Neuron (in vitro differentiated cells): ENCODE measurements at regions not wholly inside any gene's neighbourhood (a gene's known extent, or its start where the extent isn't known, plus 50 kb on each side); places are given as distances from the start of the nearest gene placed in this dataset.

Experiments
- H2AFZ ChIP-seq: one replicate; pipeline ENCODE4 v1.6.1; 2013; ENCODE audit warnings: low read depth, mild to moderate bottlenecking, inconsistent platforms, low read length, moderate library complexity
- H3K27me3 ChIP-seq: one replicate; pipeline ENCODE4 v1.6.1; 2013; ENCODE audit warnings: low read length; ENCODE audit not compliant: insufficient read depth
- H3K36me3 ChIP-seq: one replicate; pipeline ENCODE4 v1.6.1; 2013; ENCODE audit warnings: low read length; ENCODE audit not compliant: insufficient read depth
- H3K4me1 ChIP-seq: one replicate; pipeline ENCODE4 v1.6.1; 2013; ENCODE audit warnings: low read length; ENCODE audit not compliant: insufficient read depth
- H3K4me3 ChIP-seq: 2 replicates; pipeline ENCODE4 v1.5.1; 2013; ENCODE audit warnings: mild to moderate bottlenecking, low read length, moderate library complexity
- H3K9me3 ChIP-seq: one replicate; pipeline ENCODE4 v1.6.1; 2013; ENCODE audit warnings: low read length

- no peaks in the 10 kb centered on the region for H3K36me3 ChIP-seq
- H2AFZ ChIP-seq: no peak overlapping the region
- no peak overlapping the region for H3K4me3 ChIP-seq
- H3K27me3 ChIP-seq: no peaks in the 10 kb centered on the region
- no peaks in the 10 kb centered on the region for H3K4me1 ChIP-seq
- H3K9me3 ChIP-seq: no peaks in the 10 kb centered on the region
Measured at GRCh38 chr15:36234743-36235142, 344.7 kb upstream of the CDIN1 start.

- no peak overlapping the region for H3K4me3 ChIP-seq
Measured at GRCh38 chr15:36235173-36235572, 344.3 kb upstream of the CDIN1 start.

GRCh38 chr15:36239509-36239908, 339.9 kb upstream of the CDIN1 start:
- H2AFZ ChIP-seq: no peak overlapping the region
- no peaks in the 10 kb centered on the region for H3K4me1 ChIP-seq
- H3K4me3 ChIP-seq: no peak overlapping the region
- H3K36me3 ChIP-seq: no peaks in the 10 kb centered on the region
- no peaks in the 10 kb centered on the region for H3K27me3 ChIP-seq
- peaks cover under 1% of the 10 kb centered on the region for H3K9me3 ChIP-seq

More at GRCh38 chr15:36235173-36235572, 344.3 kb upstream of the CDIN1 start:
- H2AFZ ChIP-seq: no peak overlapping the region
- no peaks in the 10 kb centered on the region for H3K36me3 ChIP-seq
- no peaks in the 10 kb centered on the region for H3K4me1 ChIP-seq
- H3K27me3 ChIP-seq: no peaks in the 10 kb centered on the region
- no peaks in the 10 kb centered on the region for H3K9me3 ChIP-seq

GRCh38 chr15:36251450-36251849, 328.0 kb upstream of the CDIN1 start:
- peaks cover 7% of the 10 kb centered on the region for H3K4me1 ChIP-seq

GRCh38 chr15:36252146-36252711, 327.2 kb upstream of the CDIN1 start:
- H2AFZ ChIP-seq: no peak overlapping the region
- no peaks in the 10 kb centered on the region for H3K9me3 ChIP-seq
- no peaks in the 10 kb centered on the region for H3K36me3 ChIP-seq
- peaks cover 10% of the 10 kb centered on the region for H3K4me1 ChIP-seq
- no peak overlapping the region for H3K4me3 ChIP-seq
- H3K27me3 ChIP-seq: no peaks in the 10 kb centered on the region

More at GRCh38 chr15:36251450-36251849, 328.0 kb upstream of the CDIN1 start:
- no peak overlapping the region for H3K4me3 ChIP-seq
- no peak overlapping the region for H2AFZ ChIP-seq
- H3K9me3 ChIP-seq: no peaks in the 10 kb centered on the region
- no peaks in the 10 kb centered on the region for H3K36me3 ChIP-seq
- H3K27me3 ChIP-seq: no peaks in the 10 kb centered on the region

- Histone ChIP-seq H2AFZ (no peak overlapping the region), H3K4me1 (peaks cover 10% of the 10 kb centered on the region), H3K4me3 (no peak overlapping the region), H3K9me3 (no peaks in the 10 kb centered on the region), H3K36me3 (no peaks in the 10 kb centered on the region), H3K27me3 (no peaks in the 10 kb centered on the region)
Measured at GRCh38 chr15:36254426-36254825, 325.0 kb upstream of the CDIN1 start.

- no peak overlapping the region for H3K4me3 ChIP-seq
- no peak overlapping the region for H2AFZ ChIP-seq
- no peaks in the 10 kb centered on the region for H3K27me3 ChIP-seq
- H3K4me1 ChIP-seq: peaks cover 10% of the 10 kb centered on the region
- H3K9me3 ChIP-seq: no peaks in the 10 kb centered on the region
- no peaks in the 10 kb centered on the region for H3K36me3 ChIP-seq
Measured at GRCh38 chr15:36256404-36256807, 323.0 kb upstream of the CDIN1 start.

GRCh38 chr15:36263666-36264065, 315.8 kb upstream of the CDIN1 start:
- no peaks in the 10 kb centered on the region for H3K27me3 ChIP-seq

GRCh38 chr15:36265422-36265821, 314.0 kb upstream of the CDIN1 start:
- Histone ChIP-seq H2AFZ (no peak overlapping the region), H3K9me3 (no peaks in the 10 kb centered on the region), H3K27me3 (no peaks in the 10 kb centered on the region), H3K4me3 (no peak overlapping the region), H3K4me1 (peaks cover 3% of the 10 kb centered on the region), H3K36me3 (no peaks in the 10 kb centered on the region)

More at GRCh38 chr15:36263666-36264065, 315.8 kb upstream of the CDIN1 start:
- no peaks in the 10 kb centered on the region for H3K36me3 ChIP-seq
- H3K4me1 ChIP-seq: peaks cover 1% of the 10 kb centered on the region
- no peak overlapping the region for H2AFZ ChIP-seq
- H3K4me3 ChIP-seq: no peak overlapping the region
- H3K9me3 ChIP-seq: no peaks in the 10 kb centered on the region

- Histone ChIP-seq H3K27me3 (no peaks in the 10 kb centered on the region), H2AFZ (no peak overlapping the region), H3K9me3 (no peaks in the 10 kb centered on the region), H3K4me1 (peaks cover 3% of the 10 kb centered on the region), H3K36me3 (no peaks in the 10 kb centered on the region), H3K4me3 (no peak overlapping the region)
Measured at GRCh38 chr15:36271048-36271447, 308.4 kb upstream of the CDIN1 start.

- Histone ChIP-seq H2AFZ (no peak overlapping the region), H3K4me3 (no peak overlapping the region), H3K9me3 (peaks cover 7% of the 10 kb centered on the region), H3K27me3 (no peaks in the 10 kb centered on the region), H3K36me3 (no peaks in the 10 kb centered on the region), H3K4me1 (no peaks in the 10 kb centered on the region)
Measured at GRCh38 chr15:36275656-36276055, 303.8 kb upstream of the CDIN1 start.

- Histone ChIP-seq H3K27me3 (no peaks in the 10 kb centered on the region), H3K4me1 (no peaks in the 10 kb centered on the region)
Measured at GRCh38 chr15:36278219-36278618, 301.2 kb upstream of the CDIN1 start.

GRCh38 chr15:36282821-36283220, 296.6 kb upstream of the CDIN1 start:
- no peaks in the 10 kb centered on the region for H3K4me1 ChIP-seq

More at GRCh38 chr15:36278219-36278618, 301.2 kb upstream of the CDIN1 start:
- no peak overlapping the region for H3K4me3 ChIP-seq
- no peak overlapping the region for H2AFZ ChIP-seq
- H3K9me3 ChIP-seq: peaks cover 7% of the 10 kb centered on the region
- H3K36me3 ChIP-seq: no peaks in the 10 kb centered on the region

GRCh38 chr15:36284911-36285310, 294.5 kb upstream of the CDIN1 start:
- no peaks in the 10 kb centered on the region for H3K9me3 ChIP-seq
- H2AFZ ChIP-seq: no peak overlapping the region
- H3K4me1 ChIP-seq: no peaks in the 10 kb centered on the region
- H3K4me3 ChIP-seq: no peak overlapping the region
- H3K27me3 ChIP-seq: no peaks in the 10 kb centered on the region
- no peaks in the 10 kb centered on the region for H3K36me3 ChIP-seq

More at GRCh38 chr15:36282821-36283220, 296.6 kb upstream of the CDIN1 start:
- H2AFZ ChIP-seq: no peak overlapping the region
- H3K36me3 ChIP-seq: no peaks in the 10 kb centered on the region
- no peaks in the 10 kb centered on the region for H3K27me3 ChIP-seq
- H3K4me3 ChIP-seq: no peak overlapping the region
- peaks cover 7% of the 10 kb centered on the region for H3K9me3 ChIP-seq
